ENCODE measurements at regions not wholly inside any gene's neighbourhood (a gene's known extent, or its start where the extent isn't known, plus 50 kb on each side); places are given as distances from the start of the nearest gene placed in this dataset.

GRCh38 chr12:86735851-86736250 is 479.7 kb upstream of the MGAT4C start:
- no peaks in the 10 kb centered on the region for H3K9me3 Mint-ChIP-seq (ENCODE audit: unreplicated experiment)
- no peaks in the 10 kb centered on the region for H3K4me1 Mint-ChIP-seq (ENCODE audit: insufficient read depth, unreplicated experiment)
- BruUV-seq (replicated peaks): no TSS peak
- ChIA-PET CTCF (interaction anchor here (0.6 kb wide), 1 partner anchor 14 kb away, joined by 3 read pairs; no protein-coding TSS in a partner anchor), POLR2A (no interaction called here)
- intact Hi-C loops (cut with micrococcal nuclease): loop anchor here (10.0 kb wide), 1 partner anchor 1219 kb away; no protein-coding TSS in a partner anchor
- no peaks in the 10 kb centered on the region for H3K36me3 Mint-ChIP-seq (ENCODE audit: insufficient read depth, unreplicated experiment)
- no peak for TF ChIP-seq CTCF (IDR thresholded peaks at IDR 0.05; ENCODE audit: unreplicated experiment)
- H3K27ac Mint-ChIP-seq (ENCODE audit: low read depth, unreplicated experiment): no peak overlapping the region
- no peak for DNase-seq (ENCODE audit: unreplicated experiment)
- H3K4me3 Mint-ChIP-seq (ENCODE audit: unreplicated experiment): no peak overlapping the region
- no peaks in the 10 kb centered on the region for H3K27me3 Mint-ChIP-seq (ENCODE audit: insufficient read depth, unreplicated experiment)

GRCh38 chr12:86735072-86735471 is 478.9 kb upstream of the MGAT4C start:
- H3K4me3 Mint-ChIP-seq (ENCODE audit: unreplicated experiment): no peak overlapping the region
- TF ChIP-seq CTCF (IDR thresholded peaks at IDR 0.05; ENCODE audit: unreplicated experiment): no peak
- ChIA-PET CTCF (interaction anchor here (0.7 kb wide), 3 partner anchors 23 to 1112 kb away, joined by 3 to 5 read pairs (median 3); no protein-coding TSS in a partner anchor), POLR2A (no interaction called here)
- H3K27ac Mint-ChIP-seq (ENCODE audit: low read depth, unreplicated experiment): no peak overlapping the region
- peaks cover 6% of the 10 kb centered on the region for H3K4me1 Mint-ChIP-seq (ENCODE audit: insufficient read depth, unreplicated experiment)
- DNase-seq (ENCODE audit: unreplicated experiment): no peak
- H3K9me3 Mint-ChIP-seq (ENCODE audit: unreplicated experiment): no peaks in the 10 kb centered on the region
- no TSS peak for BruUV-seq (replicated peaks)
- intact Hi-C loops (cut with micrococcal nuclease): loop anchor here (10.0 kb wide), 1 partner anchor 1220 kb away; no protein-coding TSS in a partner anchor
- H3K27me3 Mint-ChIP-seq (ENCODE audit: insufficient read depth, unreplicated experiment): no peaks in the 10 kb centered on the region
- no peaks in the 10 kb centered on the region for H3K36me3 Mint-ChIP-seq (ENCODE audit: insufficient read depth, unreplicated experiment)

GRCh38 chr12:86730233-86730632 is 474.0 kb upstream of the MGAT4C start:
- Mint-ChIP-seq H3K4me3 (ENCODE audit: unreplicated experiment) (no peak overlapping the region), H3K9me3 (ENCODE audit: unreplicated experiment) (no peaks in the 10 kb centered on the region), H3K36me3 (ENCODE audit: insufficient read depth, unreplicated experiment) (no peaks in the 10 kb centered on the region), H3K4me1 (ENCODE audit: insufficient read depth, unreplicated experiment) (peaks cover 17% of the 10 kb centered on the region), H3K27me3 (ENCODE audit: insufficient read depth, unreplicated experiment) (no peaks in the 10 kb centered on the region), H3K27ac (ENCODE audit: low read depth, unreplicated experiment) (peak overlapping the region; percentile 70)
- intact Hi-C loops (cut with micrococcal nuclease): loop anchor here (10.0 kb wide), 1 partner anchor 1225 kb away; no protein-coding TSS in a partner anchor
- ChIA-PET POLR2A (interaction anchor here (1.1 to 1.4 kb wide), 2 partner anchors 17 to 43 kb away, joined by 3 to 4 read pairs; no protein-coding TSS in a partner anchor), CTCF (interaction anchor here (1.6 kb wide), 1 partner anchor 1118 kb away, joined by 6 read pairs; no protein-coding TSS in a partner anchor)
- TF ChIP-seq CTCF (IDR thresholded peaks at IDR 0.05; ENCODE audit: unreplicated experiment): no peak
- no TSS peak for BruUV-seq (replicated peaks)
- no peak for DNase-seq (ENCODE audit: unreplicated experiment)

- DNase-seq (ENCODE audit: unreplicated experiment): no peak
- Mint-ChIP-seq H3K4me3 (ENCODE audit: unreplicated experiment) (no peak overlapping the region), H3K9me3 (ENCODE audit: unreplicated experiment) (no peaks in the 10 kb centered on the region), H3K36me3 (ENCODE audit: insufficient read depth, unreplicated experiment) (no peaks in the 10 kb centered on the region), H3K4me1 (ENCODE audit: insufficient read depth, unreplicated experiment) (peaks cover 18% of the 10 kb centered on the region), H3K27ac (ENCODE audit: low read depth, unreplicated experiment) (peak overlapping the region; percentile 70), H3K27me3 (ENCODE audit: insufficient read depth, unreplicated experiment) (no peaks in the 10 kb centered on the region)
- ChIA-PET POLR2A (interaction anchor here (1.1 to 1.4 kb wide), 2 partner anchors 18 to 44 kb away, joined by 3 to 4 read pairs; no protein-coding TSS in a partner anchor), CTCF (interaction anchor here (1.6 kb wide), 1 partner anchor 1118 kb away, joined by 6 read pairs; no protein-coding TSS in a partner anchor)
- intact Hi-C loops (cut with micrococcal nuclease): loop anchor here (5.0 to 10.0 kb wide), 4 partner anchors 183 to 1225 kb away; no protein-coding TSS in a partner anchor
- TF ChIP-seq CTCF (IDR thresholded peaks at IDR 0.05; ENCODE audit: unreplicated experiment): no peak
- BruUV-seq (replicated peaks): no TSS peak
These were observed 473.5 kb upstream of the MGAT4C start for GRCh38 chr12:86729739-86730138.
